Heart left ventricle (tissue), 16 donors: ENCODE measurements at regions not wholly inside any gene's neighbourhood (a gene's known extent, or its start where the extent isn't known, plus 50 kb on each side); places are given as distances from the start of the nearest gene placed in this dataset.

Experiments
- ATAC-seq, 4 donors: fragments of 200-7000 bp; cut with Tn5 transposase; one replicate each; pipeline ENCODE4 v1.9.1; 2020 to 2022; ENCODE audit warnings: moderate library complexity in 4 of 4, mild to moderate bottlenecking in 3 of 4, moderate number of reproducible peaks in 1 of 4
- DNase-seq, 5 donors: peaks; one replicate each; pipeline ENCODE4 v3.0.0-alpha.2; 2020
- H3K27ac ChIP-seq, 12 donors: fragments of 200-600 bp; sonication (generic) in 4 of 12; one replicate each; pipeline versions ENCODE4 v1.5.0 to v1.8.0; 2016 to 2022; ENCODE audit warnings: mild to moderate bottlenecking in 2 of 12
- H3K27me3 ChIP-seq, 9 donors: fragments of 200-600 bp; sonication (generic) in 2 of 9; one replicate each; pipeline versions ENCODE4 v1.5.1 to v1.8.0; 2016 to 2022; ENCODE audit warnings: mild to moderate bottlenecking in 3 of 9
- H3K36me3 ChIP-seq, 9 donors: fragments of 200-600 bp; sonication (generic) in 2 of 9; one replicate each; pipeline versions ENCODE4 v1.5.0 to v1.8.0; 2018 to 2022; ENCODE audit warnings: mild to moderate bottlenecking in 2 of 9
- H3K4me1 ChIP-seq, 12 donors: fragments of 200-600 bp; sonication (generic) in 4 of 12; one replicate each; pipeline versions ENCODE4 v1.5.0 to v1.8.0; 2016 to 2022; ENCODE audit warnings: mild to moderate bottlenecking in 3 of 12
- H3K4me3 ChIP-seq, 12 donors: fragments of 200-600 bp; sonication (generic) in 4 of 12; one replicate each; pipeline versions ENCODE4 v1.5.0 to v1.8.0; 2017 to 2022; ENCODE audit warnings: mild to moderate bottlenecking in 9 of 12, moderate library complexity in 4 of 12
- H3K9me3 ChIP-seq, 12 donors: fragments of 200-600 bp; sonication (generic) in 4 of 12; one replicate each; pipeline versions ENCODE4 v1.5.0 to v1.8.0; 2016 to 2022; ENCODE audit warnings: mild to moderate bottlenecking in 1 of 12
- POLR2A ChIP-seq, 2 donors: fragments of 450-650 bp; IDR thresholded peaks; one replicate each; pipeline ENCODE4 v1.6.1; 2017; ENCODE audit warnings: antibody characterized with exemption in 2 of 2, mild to moderate bottlenecking in 2 of 2, moderate library complexity in 2 of 2
- WGBS, 4 donors: extraction: QIAGEN DNeasy Blood & Tissue Kit in 2 of 4; methylation state at CpG; one replicate each; pipeline versions ENCODE4 v1.1.5 to v1.1.7; 2013 to 2018; 5-methylcytosine and 5-hydroxymethylcytosine counted together
- intact Hi-C, 10 donors: fragments of 100-400 bp; cut with DNase I; formaldehyde crosslinking; loops; one replicate each; pipeline versions ENCODE4 v1.11.1 to v1.14.2; 2022
- TF ChIP-seq, protein P1 (sequence below), 12 donors: fragments of 200-600 bp; sonication (generic) in 4 of 12; IDR thresholded peaks; one replicate each; pipeline versions ENCODE4 v1.5.0 to v1.8.0; 2018 to 2022; ENCODE audit warnings: antibody characterized with exemption in 12 of 12, mild to moderate bottlenecking in 5 of 12
- donor health status: ischemic (EF 13 %, LVEDD 7.1; RV severe dilation, severe dysfunction).
- donor health status: healthy with polysubstance abuse.
- donor health status: DM: no; HTN: yes; CAD: no.
- donor health status: DM: no; HTN: no; CAD: no.
- donor health status: ischemic (EF 25% LVEDD 6.9; RV normal size, moderate dysfunction).
- donor health status: ischemic (EF 25% LVEDD 5.7; RV mildly dilated, moderate dysfunction).
- donor health status: healthy.
- donor health status: DM: yes; HTN: yes; CAD: no.
- donor health status: ischemic (EF 35%, LVEDD 5.7; RV mildly dilated, moderate dysfunction).
- donor health status: nonischemic (EF 11% LVEDD 7.7; RV severe dilation, severe dysfunction).
- donor health status: DM: yes; HTN: yes; CAD: no.
- donor health status: PGD.
- donor health status: ischemic (EF 29% LVEDD 5.4; RV normal size, mild dysfunction).
- donor health status: nonischemic (EF 23%, LVEDD 6.1; RV moderate dilation, normal function).

DNA sequence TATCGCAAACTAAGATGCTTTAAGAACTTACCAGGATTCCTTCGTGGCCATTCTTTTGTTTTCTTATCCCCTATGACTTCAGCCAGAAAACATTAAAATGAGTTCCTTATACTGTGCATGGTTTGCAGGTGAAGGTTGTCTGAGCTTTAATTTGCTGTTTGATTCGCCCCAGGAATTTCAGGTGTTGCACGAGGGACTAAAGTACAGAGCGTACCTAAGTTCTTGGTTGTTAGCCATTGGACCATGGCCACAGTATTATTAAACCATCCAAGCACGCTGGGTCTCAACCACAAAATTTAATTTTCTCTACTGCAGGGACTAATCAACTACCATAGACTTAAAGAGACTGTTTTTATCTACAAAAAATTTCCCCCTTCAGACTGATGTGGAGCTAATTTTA is 208.4 kb upstream of the MPDZ start:
- no peak overlapping the region for H3K4me3 ChIP-seq
- no peaks in the 10 kb centered on the region for H3K9me3 ChIP-seq
- no peak overlapping the region for H3K27ac ChIP-seq
- intact Hi-C loops: loop anchor here in 3 of 10 donors (5.0 to 10.0 kb wide), 3 partner anchors 57 to 67 kb away; no protein-coding TSS in a partner anchor
- no peaks in the 10 kb centered on the region for H3K36me3 ChIP-seq
- peaks cover 0 to 32% (median 18%) of the 10 kb centered on the region in 12 donors for H3K4me1 ChIP-seq
- DNase-seq (no peak), ATAC-seq (no peak)
- 85 to 90% (median 88%) methylated on average over 6 of the region's 6 CpGs for WGBS, 4 donors
- no peak for TF ChIP-seq POLR2A (IDR thresholded peaks at IDR 0.05)
- TF ChIP-seq, protein P1, sequence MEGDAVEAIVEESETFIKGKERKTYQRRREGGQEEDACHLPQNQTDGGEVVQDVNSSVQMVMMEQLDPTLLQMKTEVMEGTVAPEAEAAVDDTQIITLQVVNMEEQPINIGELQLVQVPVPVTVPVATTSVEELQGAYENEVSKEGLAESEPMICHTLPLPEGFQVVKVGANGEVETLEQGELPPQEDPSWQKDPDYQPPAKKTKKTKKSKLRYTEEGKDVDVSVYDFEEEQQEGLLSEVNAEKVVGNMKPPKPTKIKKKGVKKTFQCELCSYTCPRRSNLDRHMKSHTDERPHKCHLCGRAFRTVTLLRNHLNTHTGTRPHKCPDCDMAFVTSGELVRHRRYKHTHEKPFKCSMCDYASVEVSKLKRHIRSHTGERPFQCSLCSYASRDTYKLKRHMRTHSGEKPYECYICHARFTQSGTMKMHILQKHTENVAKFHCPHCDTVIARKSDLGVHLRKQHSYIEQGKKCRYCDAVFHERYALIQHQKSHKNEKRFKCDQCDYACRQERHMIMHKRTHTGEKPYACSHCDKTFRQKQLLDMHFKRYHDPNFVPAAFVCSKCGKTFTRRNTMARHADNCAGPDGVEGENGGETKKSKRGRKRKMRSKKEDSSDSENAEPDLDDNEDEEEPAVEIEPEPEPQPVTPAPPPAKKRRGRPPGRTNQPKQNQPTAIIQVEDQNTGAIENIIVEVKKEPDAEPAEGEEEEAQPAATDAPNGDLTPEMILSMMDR (IDR thresholded peaks at IDR 0.05): no peak
- no peaks in the 10 kb centered on the region for H3K27me3 ChIP-seq

DNA sequence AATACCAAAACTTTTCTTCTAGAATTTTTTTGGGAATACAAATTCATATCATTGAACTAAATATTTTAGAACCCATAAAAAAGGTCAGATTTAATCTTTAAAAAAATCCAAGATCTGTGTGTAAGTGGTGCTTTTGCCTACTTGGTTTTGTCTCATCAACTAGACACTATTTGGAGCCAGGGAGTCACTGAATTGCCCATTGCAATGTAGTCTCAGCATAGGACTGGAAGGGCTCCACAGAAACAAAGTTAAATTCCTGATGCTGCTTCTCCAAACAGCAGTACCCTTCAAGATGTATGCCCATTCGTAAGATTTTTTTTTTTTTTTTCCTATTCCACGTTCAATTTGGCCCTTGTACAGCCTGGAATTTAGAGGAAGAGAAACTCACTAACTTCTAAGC is 208.0 kb upstream of the MPDZ start:
- no peak for TF ChIP-seq POLR2A (IDR thresholded peaks at IDR 0.05)
- TF ChIP-seq, protein P1 (IDR thresholded peaks at IDR 0.05): no peak
- 61 to 71% (median 70%) methylated on average over 2 of the region's 2 CpGs for WGBS, 4 donors
- no peak overlapping the region for H3K4me3 ChIP-seq
- no peaks in the 10 kb centered on the region for H3K36me3 ChIP-seq
- no peak overlapping the region for H3K27ac ChIP-seq
- peaks cover 0 to 32% (median 18%) of the 10 kb centered on the region in 12 donors for H3K4me1 ChIP-seq
- intact Hi-C loops: loop anchor here in 3 of 10 donors (5.0 to 10.0 kb wide), 3 partner anchors 57 to 67 kb away; no protein-coding TSS in a partner anchor
- ATAC-seq (no peak), DNase-seq (no peak)
- no peaks in the 10 kb centered on the region for H3K27me3 ChIP-seq
- H3K9me3 ChIP-seq: no peaks in the 10 kb centered on the region

DNA sequence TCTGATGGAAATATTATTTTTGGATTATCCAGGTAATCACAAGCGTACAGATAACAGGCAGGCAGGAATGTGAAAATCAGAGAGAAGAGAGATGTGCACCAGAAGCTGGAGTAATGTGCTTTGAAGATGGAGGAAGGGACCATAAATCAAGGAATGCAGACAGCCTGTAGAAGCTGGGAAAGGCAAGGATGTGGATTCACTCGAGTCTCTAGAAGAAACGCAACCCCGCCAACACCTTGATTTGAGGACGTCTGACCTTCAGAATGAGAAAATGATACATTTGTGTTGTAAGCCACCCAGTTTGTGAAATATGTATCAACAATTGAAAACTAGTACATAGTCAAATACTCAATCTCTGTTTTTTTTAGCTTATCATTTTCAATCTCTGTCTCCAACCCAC is 207.6 kb upstream of the MPDZ start:
- 90 to 95% (median 94%) methylated on average over 5 of the region's 5 CpGs for WGBS, 4 donors
- Histone ChIP-seq H3K27ac (no peak overlapping the region), H3K4me1 (peaks cover 0 to 34% (median 18%) of the 10 kb centered on the region in 12 donors), H3K9me3 (no peaks in the 10 kb centered on the region), H3K27me3 (no peaks in the 10 kb centered on the region), H3K36me3 (no peaks in the 10 kb centered on the region), H3K4me3 (no peak overlapping the region)
- TF ChIP-seq POLR2A (IDR thresholded peaks at IDR 0.05): no peak
- TF ChIP-seq, protein P1 (IDR thresholded peaks at IDR 0.05): no peak
- intact Hi-C loops: loop anchor here in 3 of 10 donors (5.0 to 10.0 kb wide), 3 partner anchors 58 to 68 kb away; no protein-coding TSS in a partner anchor
- DNase-seq: no peak
- ATAC-seq: no peak

DNA sequence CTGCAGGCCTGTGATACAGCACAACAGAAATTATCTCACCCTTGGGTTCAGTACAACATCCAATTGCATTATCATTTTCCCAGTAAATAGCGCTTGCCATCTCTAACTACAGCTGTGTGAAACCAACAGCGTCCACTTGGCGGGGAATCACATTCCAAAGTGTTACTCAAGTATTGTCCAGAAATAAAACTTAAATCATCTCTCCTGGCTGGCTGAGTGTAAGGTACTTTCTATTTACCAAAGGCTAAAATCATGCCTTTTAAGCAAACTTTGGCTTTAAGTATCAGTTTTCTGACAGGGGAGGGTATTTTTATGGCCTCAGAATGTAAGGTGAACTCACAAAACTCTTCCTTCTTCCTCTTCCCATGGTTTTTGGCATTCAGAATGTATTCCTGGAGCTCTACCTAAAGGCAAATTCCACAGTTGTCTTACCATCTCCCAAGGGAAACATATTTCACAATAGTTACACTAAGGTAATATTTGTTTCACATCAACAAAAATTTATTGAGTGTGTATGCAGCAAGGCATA is 205.6 kb upstream of the MPDZ start:
- Histone ChIP-seq H3K4me1 (peaks cover 0 to 27% (median 10%) of the 10 kb centered on the region in 12 donors), H3K4me3 (no peak overlapping the region), H3K9me3 (no peaks in the 10 kb centered on the region), H3K27me3 (no peaks in the 10 kb centered on the region), H3K27ac (peak overlapping the region in 11 of 12 donors; percentile 26 to 86 (median 71)), H3K36me3 (no peaks in the 10 kb centered on the region)
- ATAC-seq (peak; percentile 97 to 99 (median 98)), DNase-seq (peak; percentile 32 to 79 (median 72))
- TF ChIP-seq POLR2A (IDR thresholded peaks at IDR 0.05): no peak
- TF ChIP-seq, protein P1 (IDR thresholded peaks at IDR 0.05): peak in 3 of 12 donors; percentile 16 to 30 (median 20)
- 28 to 48% (median 38%) methylated on average over 3 of the region's 3 CpGs for WGBS, 4 donors
- intact Hi-C loops: loop anchor here in 3 of 10 donors (5.0 to 10.0 kb wide), 3 partner anchors 60 to 70 kb away; no protein-coding TSS in a partner anchor
